Vagina (tissue), 2 donors: ENCODE measurements at regions not wholly inside any gene's neighbourhood (a gene's known extent, or its start where the extent isn't known, plus 50 kb on each side); places are given as distances from the start of the nearest gene placed in this dataset.

Source experiments
- CTCF ChIP-seq, 3 experiments: fragments of 450-650 bp in 2 of 3; fragments of 200-600 bp in 1 of 3; sonication (generic) in 1 of 3; IDR thresholded peaks; one replicate each; pipeline ENCODE4 v1.5.1; 2017 to 2019; ENCODE audit warnings: antibody characterized with exemption in 3 of 3, mild to moderate bottlenecking in 2 of 3, moderate library complexity in 2 of 3
- POLR2AphosphoS5 ChIP-seq, 2 donors: sonication (generic); formaldehyde crosslinking; IDR thresholded peaks; one replicate each; pipeline ENCODE4 v1.9.0; 2017; ENCODE audit warnings: antibody characterized with exemption in 2 of 2, mild to moderate bottlenecking in 2 of 2, low read depth in 1 of 2; ENCODE audit not compliant: insufficient read depth in 1 of 2

GRCh38 chr16:25608002-25608401, 83.8 kb upstream of the HS3ST4 start:
- no peak for TF ChIP-seq CTCF (IDR thresholded peaks at IDR 0.05)
- no peak for TF ChIP-seq POLR2AphosphoS5 (IDR thresholded peaks at IDR 0.05; ENCODE audit: insufficient read depth in 1 of 2, low read depth in 1 of 2)
